Thyroid gland (tissue), 4 donors: ENCODE measurements at regions not wholly inside any gene's neighbourhood (a gene's known extent, or its start where the extent isn't known, plus 50 kb on each side); places are given as distances from the start of the nearest gene placed in this dataset.

ENCODE experiments used
- DNase-seq, 2 donors: peaks; one replicate each; pipeline ENCODE4 v3.0.0-alpha.2; 2019
- H3K27ac ChIP-seq, 3 donors: fragments of 200-600 bp; sonication (generic); 1 replicate in 2 of 3; 2 replicates in 1 of 3; pipeline ENCODE4 v1.5.1; 2016 to 2019; ENCODE audit warnings: mild to moderate bottlenecking in 1 of 3, moderate library complexity in 1 of 3
- H3K27me3 ChIP-seq: fragments of 200-600 bp; sonication (generic); one replicate; pipeline ENCODE4 v1.5.1; 2019
- H3K36me3 ChIP-seq, 2 donors: fragments of 200-600 bp; sonication (generic); one replicate each; pipeline ENCODE4 v1.5.1; 2016 to 2019
- H3K4me1 ChIP-seq, 2 donors: fragments of 200-600 bp; sonication (generic); one replicate each; pipeline ENCODE4 v1.5.1; 2017 to 2019
- H3K4me3 ChIP-seq, 3 donors: fragments of 200-600 bp; sonication (generic); replicated peaks in 1 of 3; 1 replicate in 2 of 3; 2 replicates in 1 of 3; pipeline ENCODE4 v1.5.1; 2016; ENCODE audit warnings: mild to moderate bottlenecking in 1 of 3
- H3K9me3 ChIP-seq: fragments of 200-600 bp; sonication (generic); one replicate; pipeline ENCODE4 v1.5.1; 2017
- POLR2A ChIP-seq, 2 donors: fragments of 450-650 bp; IDR thresholded peaks; one replicate each; pipeline ENCODE4 v1.6.1; 2017; ENCODE audit warnings: antibody characterized with exemption in 2 of 2, mild to moderate bottlenecking in 2 of 2, moderate library complexity in 1 of 2
- WGBS, 2 donors: methylation state at CpG; one replicate each; pipeline ENCODE4 v1.1.5; 2017; 5-methylcytosine and 5-hydroxymethylcytosine counted together
- intact Hi-C: fragments of 100-400 bp; cut with DNase I; formaldehyde crosslinking; loops from one replicate; pipeline ENCODE4 v1.15.1; 2023
- TF ChIP-seq, protein P1 (sequence below), 6 experiments: fragments of 200-600 bp in 3 of 6; fragments of 450-650 bp in 3 of 6; sonication (generic) in 3 of 6; IDR thresholded peaks; one replicate each; pipeline ENCODE4 v1.5.1; 2016 to 2019; ENCODE audit warnings: antibody characterized with exemption in 6 of 6, mild to moderate bottlenecking in 2 of 6, inconsistent platforms in 1 of 6, moderate library complexity in 1 of 6

- Histone ChIP-seq H3K9me3 (no peaks in the 10 kb centered on the region), H3K27me3 (no peaks in the 10 kb centered on the region), H3K36me3 (no peaks in the 10 kb centered on the region), H3K27ac (no peak overlapping the region), H3K4me3 (no peak overlapping the region), H3K4me1 (peaks cover 13 to 14% of the 10 kb centered on the region in 2 donors)
- intact Hi-C loops: no loop called here
- WGBS, 2 donors: 96 to 98% methylated on average over 6 of the region's 6 CpGs
- TF ChIP-seq POLR2A (IDR thresholded peaks at IDR 0.05): no peak
- TF ChIP-seq, protein P1, sequence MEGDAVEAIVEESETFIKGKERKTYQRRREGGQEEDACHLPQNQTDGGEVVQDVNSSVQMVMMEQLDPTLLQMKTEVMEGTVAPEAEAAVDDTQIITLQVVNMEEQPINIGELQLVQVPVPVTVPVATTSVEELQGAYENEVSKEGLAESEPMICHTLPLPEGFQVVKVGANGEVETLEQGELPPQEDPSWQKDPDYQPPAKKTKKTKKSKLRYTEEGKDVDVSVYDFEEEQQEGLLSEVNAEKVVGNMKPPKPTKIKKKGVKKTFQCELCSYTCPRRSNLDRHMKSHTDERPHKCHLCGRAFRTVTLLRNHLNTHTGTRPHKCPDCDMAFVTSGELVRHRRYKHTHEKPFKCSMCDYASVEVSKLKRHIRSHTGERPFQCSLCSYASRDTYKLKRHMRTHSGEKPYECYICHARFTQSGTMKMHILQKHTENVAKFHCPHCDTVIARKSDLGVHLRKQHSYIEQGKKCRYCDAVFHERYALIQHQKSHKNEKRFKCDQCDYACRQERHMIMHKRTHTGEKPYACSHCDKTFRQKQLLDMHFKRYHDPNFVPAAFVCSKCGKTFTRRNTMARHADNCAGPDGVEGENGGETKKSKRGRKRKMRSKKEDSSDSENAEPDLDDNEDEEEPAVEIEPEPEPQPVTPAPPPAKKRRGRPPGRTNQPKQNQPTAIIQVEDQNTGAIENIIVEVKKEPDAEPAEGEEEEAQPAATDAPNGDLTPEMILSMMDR (IDR thresholded peaks at IDR 0.05): no peak
- DNase-seq: no peak
Observed at GRCh38 chr4:152070854-152071253, 310.0 kb upstream of the GATB start.

GRCh38 chr4:152068866-152069265 lies 308.1 kb upstream of the GATB start:
- H3K9me3 ChIP-seq: no peaks in the 10 kb centered on the region
- H3K36me3 ChIP-seq: no peaks in the 10 kb centered on the region
- no peak overlapping the region for H3K27ac ChIP-seq
- peaks cover 6 to 11% of the 10 kb centered on the region in 2 donors for H3K4me1 ChIP-seq
- WGBS, 2 donors: 67 to 74% methylated on average over 3 of the region's 3 CpGs
- H3K27me3 ChIP-seq: no peaks in the 10 kb centered on the region
- TF ChIP-seq, protein P1 (IDR thresholded peaks at IDR 0.05): no peak
- no peak for TF ChIP-seq POLR2A (IDR thresholded peaks at IDR 0.05)
- intact Hi-C loops: no loop called here
- no peak for DNase-seq
- H3K4me3 ChIP-seq: no peak overlapping the region

DNA sequence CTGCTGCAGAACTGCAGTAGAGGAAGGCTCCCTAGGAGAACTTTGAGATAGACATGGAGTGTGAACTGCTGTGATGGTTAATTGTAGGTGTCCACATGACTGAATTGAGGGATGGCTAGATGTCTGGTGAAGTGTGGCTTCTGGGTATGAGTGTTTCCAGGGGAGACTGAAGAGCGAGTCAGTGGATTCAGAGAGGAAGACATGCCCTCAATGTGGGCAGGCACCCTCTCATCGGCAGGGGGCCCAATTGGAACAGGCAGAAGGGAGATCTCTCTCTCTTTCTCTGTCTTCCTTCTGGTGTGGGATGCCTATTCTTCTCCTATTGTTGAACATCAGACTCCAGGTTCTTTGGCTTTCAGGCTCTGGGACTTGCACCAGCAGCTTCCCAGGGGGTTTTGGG lies 304.7 kb upstream of the GATB start:
- WGBS, 2 donors: 79 to 90% methylated on average over 2 of the region's 2 CpGs
- no peak for TF ChIP-seq POLR2A (IDR thresholded peaks at IDR 0.05)
- TF ChIP-seq, protein P1 (IDR thresholded peaks at IDR 0.05): no peak
- intact Hi-C loops: no loop called here
- Histone ChIP-seq H3K27ac (no peak overlapping the region), H3K27me3 (no peaks in the 10 kb centered on the region), H3K36me3 (no peaks in the 10 kb centered on the region), H3K4me3 (no peak overlapping the region), H3K4me1 (no peaks in the 10 kb centered on the region), H3K9me3 (no peaks in the 10 kb centered on the region)
- DNase-seq: no peak

- no peak overlapping the region for H3K4me3 ChIP-seq
- H3K27ac ChIP-seq: no peak overlapping the region
- H3K27me3 ChIP-seq: no peaks in the 10 kb centered on the region
- H3K36me3 ChIP-seq: no peaks in the 10 kb centered on the region
- H3K4me1 ChIP-seq: no peaks in the 10 kb centered on the region
- H3K9me3 ChIP-seq: no peaks in the 10 kb centered on the region
- TF ChIP-seq, protein P1 (IDR thresholded peaks at IDR 0.05): no peak
- no peak for TF ChIP-seq POLR2A (IDR thresholded peaks at IDR 0.05)
- DNase-seq: no peak
- WGBS, 2 donors: 77 to 88% methylated on average over 1 of the region's 1 CpG
- intact Hi-C loops: no loop called here
Observed at GRCh38 chr4:152064753-152065152, 303.9 kb upstream of the GATB start.

DNA sequence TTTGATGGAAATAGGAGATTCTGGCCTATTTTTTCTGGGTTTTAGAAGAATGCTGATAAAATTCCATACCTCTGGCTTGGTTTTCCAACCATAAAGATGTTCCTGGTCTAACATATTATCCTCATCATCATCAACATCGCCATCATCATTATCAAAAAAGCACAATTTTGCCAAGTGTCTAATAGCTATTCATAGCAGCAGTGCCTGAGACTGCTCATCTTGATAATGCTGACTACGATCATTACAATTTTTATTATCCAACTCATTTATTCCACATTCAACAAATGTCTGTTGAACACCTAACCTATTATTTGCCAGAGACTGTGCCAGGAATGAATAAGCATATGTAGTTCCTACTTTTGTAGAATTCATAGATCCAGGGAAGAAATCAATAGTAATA lies 303.5 kb upstream of the GATB start:
- H3K4me1 ChIP-seq: no peaks in the 10 kb centered on the region
- TF ChIP-seq, protein P1 (IDR thresholded peaks at IDR 0.05): no peak
- no peak for TF ChIP-seq POLR2A (IDR thresholded peaks at IDR 0.05)
- intact Hi-C loops: no loop called here
- no peaks in the 10 kb centered on the region for H3K27me3 ChIP-seq
- 82 to 95% methylated on average over 2 of the region's 2 CpGs for WGBS, 2 donors
- no peak overlapping the region for H3K4me3 ChIP-seq
- no peak overlapping the region for H3K27ac ChIP-seq
- no peaks in the 10 kb centered on the region for H3K36me3 ChIP-seq
- no peak for DNase-seq
- H3K9me3 ChIP-seq: no peaks in the 10 kb centered on the region
